HEK293 (cell line): ENCODE measurements at regions not wholly inside any gene's neighbourhood (a gene's known extent, or its start where the extent isn't known, plus 50 kb on each side); places are given as distances from the start of the nearest gene placed in this dataset.

Experiments used
- CTCF ChIA-PET: fragments of 350-600 bp; formaldehyde crosslinking; extraction: SDS; loops from one replicate; lab custom pipeline; 2021; ENCODE audit warnings: antibody characterized with exemption; lab: Yijun Ruan, JAX
- POLR2A ChIA-PET: fragments of 300-600 bp; formaldehyde crosslinking; extraction: SDS; loops from one replicate; lab custom pipeline; 2020; ENCODE audit warnings: antibody characterized with exemption, inconsistent platforms; lab: Yijun Ruan, JAX
- H3K27ac ChIP-seq: fragments of 200-500 bp; sonication (Bioruptor generic); 2 replicates; pipeline ENCODE4 v1.5.1; 2014; ENCODE audit warnings: low read depth, low read length, control low read depth, inconsistent platforms; ENCODE audit errors: extremely low read depth
- H3K36me3 ChIP-seq, 2 experiments: fragments of 200-500 bp in 1 of 2; sonication (Bioruptor generic) in 1 of 2; 1 replicate in 1 of 2; 2 replicates in 1 of 2; pipeline ENCODE4 v1.5.1; 2014 to 2017; ENCODE audit warnings: inconsistent platforms in 2 of 2, low read length in 2 of 2; ENCODE audit not compliant: control insufficient read depth in 2 of 2, insufficient read depth in 1 of 2
- H3K4me1 ChIP-seq: fragments of 200-500 bp; sonication (Bioruptor generic); 2 replicates; pipeline ENCODE4 v1.5.1; 2014; ENCODE audit warnings: mild to moderate bottlenecking, low read length, inconsistent platforms; ENCODE audit not compliant: control insufficient read depth, insufficient read depth
- H3K4me3 ChIP-seq: 2 replicates; pipeline ENCODE4 v1.5.1; 2011; ENCODE audit warnings: low read depth, mild to moderate bottlenecking, control low read depth, low read length, moderate library complexity
- H3K9me3 ChIP-seq: fragments of 200-500 bp; sonication (Bioruptor generic); 2 replicates; pipeline ENCODE4 v1.5.1; 2014; ENCODE audit warnings: low read depth, low read length, inconsistent platforms; ENCODE audit not compliant: control insufficient read depth, insufficient read depth
- HOXC10 ChIP-seq: sonication (generic); formaldehyde crosslinking; IDR thresholded peaks from 2 replicates; pipeline ENCODE4 v1.8.1; 2023; ENCODE audit warnings: mild to moderate bottlenecking, missing genetic modification reagents
- KLF10 ChIP-seq: fragments of 450-650 bp; IDR thresholded peaks from 2 replicates; pipeline ENCODE4 v1.5.1; 2018; ENCODE audit warnings: missing biosample characterization, mild to moderate bottlenecking, missing genetic modification characterization
- KLF16 ChIP-seq: fragments of 450-650 bp; formaldehyde crosslinking; IDR thresholded peaks from 2 replicates; pipeline ENCODE4 v1.5.1; 2017; ENCODE audit warnings: missing biosample characterization, missing genetic modification characterization
- PRDM6 ChIP-seq: fragments of 450-650 bp; formaldehyde crosslinking; IDR thresholded peaks from 2 replicates; pipeline ENCODE4 v1.5.1; 2017; ENCODE audit warnings: missing biosample characterization, missing genetic modification characterization
- SALL2 ChIP-seq: fragments of 450-650 bp; formaldehyde crosslinking; IDR thresholded peaks from 2 replicates; pipeline ENCODE4 v1.5.0; 2017; ENCODE audit warnings: missing biosample characterization, mild to moderate bottlenecking, missing genetic modification characterization, borderline replicate concordance
- SP3 ChIP-seq: fragments of 450-650 bp; formaldehyde crosslinking; IDR thresholded peaks from 2 replicates; pipeline ENCODE4 v1.5.1; 2016; ENCODE audit warnings: missing biosample characterization, missing genetic modification characterization
- ZFP3 ChIP-seq: fragments of 450-650 bp; formaldehyde crosslinking; IDR thresholded peaks from 2 replicates; pipeline ENCODE4 v1.5.1; 2016; ENCODE audit warnings: low read depth, missing biosample characterization, missing genetic modification characterization
- ZFP41 ChIP-seq: fragments of 450-650 bp; formaldehyde crosslinking; IDR thresholded peaks from 2 replicates; pipeline ENCODE4 v1.5.1; 2016; ENCODE audit warnings: missing biosample characterization, missing genetic modification characterization, borderline replicate concordance
- ZNF133 ChIP-seq: fragments of 450-650 bp; formaldehyde crosslinking; IDR thresholded peaks from 2 replicates; pipeline ENCODE4 v1.5.1; 2016; ENCODE audit warnings: missing biosample characterization, missing genetic modification characterization
- ZNF146 ChIP-seq: fragments of 450-650 bp; formaldehyde crosslinking; IDR thresholded peaks from 2 replicates; pipeline ENCODE4 v1.5.1; 2016; ENCODE audit warnings: missing biosample characterization, missing genetic modification characterization
- ZNF174 ChIP-seq: fragments of 450-650 bp; formaldehyde crosslinking; IDR thresholded peaks from 2 replicates; pipeline ENCODE4 v1.5.0; 2017; ENCODE audit warnings: missing biosample characterization, mild to moderate bottlenecking, missing genetic modification characterization
- ZNF324 ChIP-seq: fragments of 450-650 bp; formaldehyde crosslinking; IDR thresholded peaks from 2 replicates; pipeline ENCODE4 v1.5.1; 2016; ENCODE audit warnings: missing biosample characterization, missing genetic modification characterization
- ZNF416 ChIP-seq: fragments of 450-650 bp; formaldehyde crosslinking; IDR thresholded peaks from 2 replicates; pipeline ENCODE4 v1.5.1; 2016; ENCODE audit warnings: missing biosample characterization, missing genetic modification characterization
- ZNF514 ChIP-seq: fragments of 450-650 bp; formaldehyde crosslinking; IDR thresholded peaks from 2 replicates; pipeline ENCODE4 v1.5.1; 2016; ENCODE audit warnings: missing biosample characterization, missing genetic modification characterization
- ZNF558 ChIP-seq: fragments of 450-650 bp; formaldehyde crosslinking; IDR thresholded peaks from 2 replicates; pipeline ENCODE4 v1.5.1; 2016; ENCODE audit warnings: missing biosample characterization, missing genetic modification characterization
- ZNF596 ChIP-seq: fragments of 450-650 bp; IDR thresholded peaks from 2 replicates; pipeline ENCODE4 v1.5.0; 2018; ENCODE audit warnings: missing biosample characterization, mild to moderate bottlenecking, missing genetic modification characterization, moderate library complexity
- ZNF624 ChIP-seq: fragments of 450-650 bp; formaldehyde crosslinking; IDR thresholded peaks from 2 replicates; pipeline ENCODE4 v1.5.1; 2017; ENCODE audit warnings: missing biosample characterization, missing genetic modification characterization
- ZNF639 ChIP-seq: fragments of 450-650 bp; formaldehyde crosslinking; IDR thresholded peaks from 2 replicates; pipeline ENCODE4 v1.5.1; 2016; ENCODE audit warnings: missing biosample characterization, missing genetic modification characterization
- ZNF645 ChIP-seq: fragments of 450-650 bp; formaldehyde crosslinking; IDR thresholded peaks from 2 replicates; pipeline ENCODE4; 2016; ENCODE audit warnings: missing biosample characterization, missing genetic modification characterization
- ZNF707 ChIP-seq: fragments of 450-650 bp; formaldehyde crosslinking; IDR thresholded peaks from 2 replicates; pipeline ENCODE4 v1.5.1; 2016; ENCODE audit warnings: missing biosample characterization, missing genetic modification characterization
- ZNF76 ChIP-seq: fragments of 450-650 bp; formaldehyde crosslinking; IDR thresholded peaks from 2 replicates; pipeline ENCODE4; 2016; ENCODE audit warnings: low read depth, missing biosample characterization, missing genetic modification characterization, borderline replicate concordance
- ZNF843 ChIP-seq: fragments of 450-650 bp; formaldehyde crosslinking; IDR thresholded peaks from 2 replicates; pipeline ENCODE4 v1.5.1; 2016; ENCODE audit warnings: missing biosample characterization, missing genetic modification characterization
- ZSCAN16 ChIP-seq: fragments of 450-650 bp; formaldehyde crosslinking; IDR thresholded peaks from 2 replicates; pipeline ENCODE4 v1.5.1; 2016; ENCODE audit warnings: missing biosample characterization, missing genetic modification characterization
- TF ChIP-seq, protein P1 (sequence below): fragments of 450-650 bp; formaldehyde crosslinking; IDR thresholded peaks from 2 replicates; pipeline ENCODE4 v1.5.1; 2017; ENCODE audit warnings: missing biosample characterization, mild to moderate bottlenecking, missing genetic modification characterization, moderate library complexity

GRCh38 chr10:37639200-37639599 is 218.2 kb downstream of the ZNF248 start (continued):
- TF ChIP-seq, protein P1, sequence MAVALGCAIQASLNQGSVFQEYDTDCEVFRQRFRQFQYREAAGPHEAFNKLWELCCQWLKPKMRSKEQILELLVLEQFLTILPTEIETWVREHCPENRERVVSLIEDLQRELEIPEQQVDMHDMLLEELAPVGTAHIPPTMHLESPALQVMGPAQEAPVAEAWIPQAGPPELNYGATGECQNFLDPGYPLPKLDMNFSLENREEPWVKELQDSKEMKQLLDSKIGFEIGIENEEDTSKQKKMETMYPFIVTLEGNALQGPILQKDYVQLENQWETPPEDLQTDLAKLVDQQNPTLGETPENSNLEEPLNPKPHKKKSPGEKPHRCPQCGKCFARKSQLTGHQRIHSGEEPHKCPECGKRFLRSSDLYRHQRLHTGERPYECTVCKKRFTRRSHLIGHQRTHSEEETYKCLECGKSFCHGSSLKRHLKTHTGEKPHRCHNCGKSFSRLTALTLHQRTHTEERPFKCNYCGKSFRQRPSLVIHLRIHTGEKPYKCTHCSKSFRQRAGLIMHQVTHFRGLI (tag by site-specific recombination), result no peak
- TF ChIP-seq ZNF558 (no peak), ZNF596 (no peak)

DNA sequence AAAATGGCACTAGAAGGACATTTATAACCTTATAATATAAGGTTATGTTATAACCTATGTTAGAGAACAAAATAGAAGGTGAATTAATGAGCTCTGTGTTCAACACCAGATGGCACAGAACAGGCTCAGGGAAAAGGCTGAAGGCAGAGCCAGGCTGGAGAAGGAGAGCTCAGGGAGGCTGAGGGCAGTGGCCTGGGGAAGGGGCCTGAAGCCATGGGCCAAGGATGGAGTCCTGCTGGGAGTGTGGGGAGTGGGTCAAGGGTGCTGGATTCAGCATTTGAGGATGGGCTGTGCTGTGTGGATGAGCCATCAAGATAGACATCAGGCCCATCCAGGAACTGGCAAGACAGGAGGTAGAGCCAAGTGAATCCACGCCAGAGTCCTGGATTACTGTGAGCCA is 218.8 kb downstream of the ZNF248 start:
- POLR2A ChIA-PET, result no interaction called here
- TF ChIP-seq SALL2 (tag by site-specific recombination), result no peak
- TF ChIP-seq ZNF324 (tag by site-specific recombination), result no peak
- no peak for TF ChIP-seq ZSCAN16
- no peak for TF ChIP-seq ZNF843 (tag by site-specific recombination)
- Histone ChIP-seq H3K4me3 (no peak overlapping the region), H3K36me3 (no peaks in the 10 kb centered on the region), H3K9me3 (no peaks in the 10 kb centered on the region), H3K4me1 (no peaks in the 10 kb centered on the region), H3K27ac (no peak overlapping the region)
- CTCF ChIA-PET, result no interaction called here

DNA sequence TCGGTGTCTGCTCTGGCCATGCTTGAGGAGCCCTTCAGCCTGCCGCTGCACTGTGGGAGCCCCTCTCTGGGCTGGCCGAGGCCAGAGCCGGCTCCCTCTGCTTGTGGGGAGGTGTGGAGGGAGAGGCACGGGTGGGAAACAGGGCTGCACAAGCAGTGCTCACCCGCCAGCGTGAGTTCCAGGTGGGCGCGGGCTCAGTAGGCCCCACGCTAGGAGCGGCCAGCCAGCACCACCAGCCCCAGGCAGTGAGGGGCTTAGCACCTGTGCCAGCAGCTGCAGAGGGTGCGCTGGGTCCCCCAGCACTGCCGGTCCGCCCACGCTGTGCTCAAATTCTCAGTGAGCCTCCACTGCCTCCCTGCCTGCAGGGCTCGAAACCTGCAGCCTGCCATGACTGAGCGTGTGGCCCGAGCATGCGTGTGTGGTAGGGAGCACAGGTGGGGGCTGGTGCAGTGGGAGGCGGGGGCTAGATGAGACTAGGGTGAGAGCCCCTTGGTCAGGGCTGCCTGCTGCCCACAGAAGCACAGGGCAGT is 223.0 kb downstream of the ZNF248 start:
- Histone ChIP-seq H3K9me3 (no peaks in the 10 kb centered on the region), H3K36me3 (no peaks in the 10 kb centered on the region), H3K4me1 (no peaks in the 10 kb centered on the region), H3K27ac (no peak overlapping the region), H3K4me3 (no peak overlapping the region)
- CTCF ChIA-PET, result no interaction called here
- TF ChIP-seq ZNF76, result no peak
- TF ChIP-seq ZNF146, result no peak
- TF ChIP-seq ZNF707, result no peak
- no peak for TF ChIP-seq PRDM6 (tag by site-specific recombination)
- POLR2A ChIA-PET, result no interaction called here

DNA sequence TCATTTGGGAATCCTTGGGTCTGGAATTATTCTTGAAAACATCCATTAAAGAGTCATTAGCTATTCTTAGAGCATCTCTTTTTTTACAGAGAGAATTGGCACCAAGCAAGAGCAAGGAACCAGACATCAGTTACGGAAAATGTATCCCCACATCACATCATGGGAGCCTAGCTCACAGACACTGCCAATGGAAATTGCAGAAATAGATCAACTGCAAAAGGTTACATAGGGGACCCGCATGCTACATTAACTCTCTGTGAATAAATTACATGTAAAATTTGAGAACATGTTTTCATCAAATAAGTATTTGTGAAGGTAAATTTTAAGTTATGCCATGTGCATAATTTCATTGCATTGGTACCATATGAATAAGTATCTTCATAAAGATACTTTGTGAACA is 224.8 kb downstream of the ZNF248 start:
- Histone ChIP-seq H3K27ac (no peak overlapping the region), H3K4me1 (no peaks in the 10 kb centered on the region), H3K36me3 (no peaks in the 10 kb centered on the region), H3K4me3 (no peak overlapping the region), H3K9me3 (no peaks in the 10 kb centered on the region)
- ChIA-PET POLR2A (no interaction called here), CTCF (no interaction called here)
- TF ChIP-seq ZNF514 (tag by site-specific recombination) (no peak), ZNF645 (tag by site-specific recombination) (no peak), ZNF416 (tag by site-specific recombination) (no peak), KLF10 (tag by site-specific recombination) (no peak), HOXC10 (CRISPR knock-in tag) (no peak), KLF16 (no peak), ZNF624 (tag by site-specific recombination) (no peak), ZFP3 (tag by site-specific recombination) (no peak), ZNF639 (tag by site-specific recombination) (no peak), SP3 (tag by site-specific recombination) (no peak), ZNF174 (tag by site-specific recombination) (no peak), ZFP41 (tag by site-specific recombination) (no peak), ZNF133 (tag by site-specific recombination) (no peak)
